GM21528 (cell line): ENCODE measurements at regions not wholly inside any gene's neighbourhood (a gene's known extent, or its start where the extent isn't known, plus 50 kb on each side); places are given as distances from the start of the nearest gene placed in this dataset.
"Not testable (repeated sequence)": the region's sequence is repeated elsewhere in the genome, so short reads cannot be mapped to it uniquely, and the experiment has no call there.

ENCODE experiments used
- ATAC-seq: cut with Tn5 transposase; IDR thresholded peaks from one replicate; pipeline ENCODE4 v1.9.1; 2021; ENCODE audit warnings: mild to moderate bottlenecking, moderate library complexity; ENCODE audit not compliant: unreplicated experiment, low FRiP score

- ATAC-seq = no peak
Measured at GRCh38 chr15:91412138-91412928, 312.3 kb downstream of the SV2B start.

- no peak for ATAC-seq
Measured at GRCh38 chr15:91413142-91413541, 313.1 kb downstream of the SV2B start.

- ATAC-seq = no peak
Measured at GRCh38 chr15:91414124-91414523, 314.1 kb downstream of the SV2B start.

GRCh38 chr15:91415258-91415657, 315.2 kb downstream of the SV2B start:
- not testable (repeated sequence) for ATAC-seq

- ATAC-seq = no peak
Measured at GRCh38 chr15:91420689-91421088, 320.6 kb downstream of the SV2B start.

GRCh38 chr15:91422797-91423196, 322.7 kb downstream of the SV2B start:
- no peak for ATAC-seq

- ATAC-seq = no peak
Measured at GRCh38 chr15:91424001-91424400, 323.9 kb downstream of the SV2B start.

GRCh38 chr15:91426412-91426811, 326.4 kb downstream of the SV2B start:
- ATAC-seq = no peak

- no peak for ATAC-seq
Measured at GRCh38 chr15:91429973-91430372, 329.9 kb downstream of the SV2B start.

GRCh38 chr15:91431041-91431715, 331.1 kb downstream of the SV2B start:
- ATAC-seq = no peak

- ATAC-seq = no peak
Measured at GRCh38 chr15:91435113-91435512, 335.1 kb downstream of the SV2B start.

- no peak for ATAC-seq
Measured at GRCh38 chr15:91444656-91445055, 344.6 kb downstream of the SV2B start.

- no peak for ATAC-seq
Measured at GRCh38 chr15:91445695-91446228, 345.7 kb downstream of the SV2B start.

GRCh38 chr15:91447991-91448644, 348.1 kb downstream of the SV2B start:
- ATAC-seq = no peak

GRCh38 chr15:91453376-91453775, 353.3 kb downstream of the SV2B start:
- ATAC-seq = not testable (repeated sequence)

- no peak for ATAC-seq
Measured at GRCh38 chr15:91456251-91456718, 356.2 kb downstream of the SV2B start.

- ATAC-seq = no peak
Measured at GRCh38 chr15:91456921-91457320, 356.9 kb downstream of the SV2B start.

- ATAC-seq = no peak
Measured at GRCh38 chr15:91461377-91461776, 361.3 kb downstream of the SV2B start.

- ATAC-seq = no peak
Measured at GRCh38 chr15:91465086-91465485, 365.0 kb downstream of the SV2B start.

GRCh38 chr15:91465696-91466095, 365.6 kb downstream of the SV2B start:
- ATAC-seq = no peak
